PC-3 (cell line): ENCODE measurements at regions not wholly inside any gene's neighbourhood (a gene's known extent, or its start where the extent isn't known, plus 50 kb on each side); places are given as distances from the start of the nearest gene placed in this dataset.

ENCODE experiments used
- CTCF ChIP-seq: fragments of 300-600 bp; sonication (generic); conservative IDR thresholded peaks from 2 replicates; pipeline ENCODE4 v1.5.1; 2017; ENCODE audit warnings: antibody characterized with exemption, low read depth, mild to moderate bottlenecking, low read length
- EZH2phosphoT487 ChIP-seq: fragments of 300-600 bp; sonication (generic); IDR thresholded peaks from 2 replicates; pipeline ENCODE4 v1.6.1; 2018; ENCODE audit warnings: mild to moderate bottlenecking, antibody characterized with exemption, low read length, borderline replicate concordance

GRCh38 chr10:132997517-132998265 is 55.3 kb upstream of the CFAP46 start:
- TF ChIP-seq CTCF (no peak), EZH2phosphoT487 (no peak)
